HG02885 (cell line): ENCODE measurements at regions not wholly inside any gene's neighbourhood (a gene's known extent, or its start where the extent isn't known, plus 50 kb on each side); places are given as distances from the start of the nearest gene placed in this dataset.
"Not testable (repeated sequence)": the region's sequence is repeated elsewhere in the genome, so short reads cannot be mapped to it uniquely, and the experiment has no call there.

Experiments
- ATAC-seq: cut with Tn5 transposase; IDR thresholded peaks from one replicate; pipeline ENCODE4 v1.9.1; 2021; ENCODE audit warnings: mild to moderate bottlenecking; ENCODE audit not compliant: unreplicated experiment, poor library complexity

- no peak for ATAC-seq
These were observed 151.5 kb downstream of the KCNJ2 start for GRCh38 chr17:70320673-70321345.

- no peak for ATAC-seq
These were observed 152.0 kb downstream of the KCNJ2 start for GRCh38 chr17:70321352-70321751.

- no peak for ATAC-seq
These were observed 153.9 kb downstream of the KCNJ2 start for GRCh38 chr17:70323269-70323668.

- no peak for ATAC-seq
These were observed 154.7 kb downstream of the KCNJ2 start for GRCh38 chr17:70324031-70324430.

GRCh38 chr17:70327279-70327678 is 157.9 kb downstream of the KCNJ2 start:
- ATAC-seq = no peak

GRCh38 chr17:70327723-70328122 is 158.4 kb downstream of the KCNJ2 start:
- ATAC-seq = no peak

- no peak for ATAC-seq
These were observed 160.4 kb downstream of the KCNJ2 start for GRCh38 chr17:70329721-70330120.

- not testable (repeated sequence) for ATAC-seq
These were observed 161.7 kb downstream of the KCNJ2 start for GRCh38 chr17:70331066-70331465.

GRCh38 chr17:70332356-70333210 is 163.3 kb downstream of the KCNJ2 start:
- ATAC-seq = no peak

- ATAC-seq = no peak
These were observed 167.1 kb downstream of the KCNJ2 start for GRCh38 chr17:70336411-70336810.

GRCh38 chr17:70338946-70339354 is 169.6 kb downstream of the KCNJ2 start:
- no peak for ATAC-seq

- no peak for ATAC-seq
These were observed 173.8 kb downstream of the KCNJ2 start for GRCh38 chr17:70343114-70343513.

GRCh38 chr17:70344386-70345060 is 175.2 kb downstream of the KCNJ2 start:
- ATAC-seq = no peak

- no peak for ATAC-seq
These were observed 175.7 kb downstream of the KCNJ2 start for GRCh38 chr17:70345061-70345460.

- no peak for ATAC-seq
These were observed 183.5 kb downstream of the KCNJ2 start for GRCh38 chr17:70352834-70353233.

GRCh38 chr17:70353408-70354092 is 184.2 kb downstream of the KCNJ2 start:
- ATAC-seq = no peak

GRCh38 chr17:70355185-70355584 is 185.9 kb downstream of the KCNJ2 start:
- no peak for ATAC-seq

- no peak for ATAC-seq
These were observed 187.9 kb downstream of the KCNJ2 start for GRCh38 chr17:70357190-70357589.

GRCh38 chr17:70365091-70365583 is 195.8 kb downstream of the KCNJ2 start:
- ATAC-seq = peak; percentile 91

- no peak for ATAC-seq
These were observed 197.1 kb downstream of the KCNJ2 start for GRCh38 chr17:70366386-70366785.
